Neural progenitor cell (in vitro differentiated cells): ENCODE measurements at regions not wholly inside any gene's neighbourhood (a gene's known extent, or its start where the extent isn't known, plus 50 kb on each side); places are given as distances from the start of the nearest gene placed in this dataset.

Experiments
- CTCF ChIP-seq: fragments of 200-600 bp; sonication (generic); IDR thresholded peaks from 2 replicates; pipeline ENCODE4 v1.5.1; 2017; ENCODE audit warnings: antibody characterized with exemption, mild to moderate bottlenecking
- EZH2 ChIP-seq: fragments of 200-600 bp; sonication (generic); IDR thresholded peaks from 2 replicates; pipeline ENCODE4 v1.6.1; 2017; ENCODE audit warnings: antibody characterized with exemption, mild to moderate bottlenecking, moderate library complexity
- EZH2phosphoT487 ChIP-seq: fragments of 200-600 bp; sonication (generic); IDR thresholded peaks from 2 replicates; pipeline ENCODE4 v1.6.1; 2017; ENCODE audit warnings: antibody characterized with exemption

- no peak for TF ChIP-seq CTCF
- TF ChIP-seq EZH2phosphoT487: no peak
- TF ChIP-seq EZH2: no peak
These were observed 255.1 kb downstream of the OTUD1 start for GRCh38 chr10:23693925-23694324.
